Chondrocyte (in vitro differentiated cells): ENCODE measurements at regions not wholly inside any gene's neighbourhood (a gene's known extent, or its start where the extent isn't known, plus 50 kb on each side); places are given as distances from the start of the nearest gene placed in this dataset.

Experiments used
- DNase-seq: peaks from one replicate; pipeline ENCODE4 v3.0.0; 2021; ENCODE audit warnings: mixed read lengths, low spot score
- H3K27ac Mint-ChIP-seq: one replicate; pipeline ENCODE4 v1.8.0; 2021; ENCODE audit warnings: mild to moderate bottlenecking, moderate library complexity, mixed read lengths; ENCODE audit not compliant: unreplicated experiment
- H3K27me3 Mint-ChIP-seq: 2 replicates; pipeline ENCODE4 v1.8.0; 2021; ENCODE audit warnings: low read depth, mixed read lengths
- H3K36me3 Mint-ChIP-seq: 2 replicates; pipeline ENCODE4 v1.8.0; 2021; ENCODE audit warnings: low read depth, mixed read lengths
- H3K4me1 Mint-ChIP-seq: 2 replicates; pipeline ENCODE4 v1.8.0; 2021; ENCODE audit warnings: low read depth, mild to moderate bottlenecking, mixed read lengths
- H3K4me3 Mint-ChIP-seq: one replicate; pipeline ENCODE4 v1.8.0; 2021; ENCODE audit warnings: mild to moderate bottlenecking, moderate library complexity, mixed read lengths; ENCODE audit not compliant: unreplicated experiment
- H3K9me3 Mint-ChIP-seq: 2 replicates; pipeline ENCODE4 v1.8.0; 2021; ENCODE audit warnings: low read depth, mixed read lengths
- TF ChIP-seq, protein P1 (sequence below): fragments of 200-600 bp; sonication (generic); IDR thresholded peaks from 2 replicates; pipeline ENCODE4 v1.5.0; 2021; ENCODE audit warnings: antibody characterized with exemption, mild to moderate bottlenecking, moderate library complexity

DNA sequence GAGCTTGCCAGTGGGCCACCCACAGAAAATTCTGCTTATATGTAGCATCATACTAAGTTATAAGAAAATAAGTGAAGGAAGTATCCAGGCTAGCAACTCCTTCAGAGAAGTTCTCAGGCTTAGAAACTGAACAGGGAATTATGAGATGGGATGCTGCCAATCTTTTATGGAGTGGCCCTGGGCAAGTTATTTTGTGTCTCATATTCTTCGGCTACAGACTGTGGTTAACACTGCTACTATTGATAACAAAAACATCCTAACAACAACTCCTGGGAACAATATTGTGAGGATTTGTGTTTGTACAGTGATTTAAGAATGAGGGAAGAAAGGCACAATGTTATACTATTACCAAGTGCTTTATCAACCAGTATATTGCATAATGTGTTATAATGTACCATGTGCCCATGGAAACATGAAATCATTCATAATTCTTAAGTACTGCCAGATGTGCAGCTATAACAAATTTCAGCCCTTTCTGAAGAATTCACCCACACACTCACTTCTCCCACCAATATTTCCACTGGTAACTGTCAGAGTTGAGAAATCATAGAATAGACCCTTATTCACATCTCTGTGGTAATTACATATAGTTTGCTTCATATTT is 113.3 kb upstream of the SOX5 start:
- Mint-ChIP-seq H3K36me3 (peaks cover 1% of the 10 kb centered on the region), H3K27ac (no peak overlapping the region), H3K4me3 (no peak overlapping the region), H3K4me1 (peaks cover 25% of the 10 kb centered on the region), H3K9me3 (no peaks in the 10 kb centered on the region), H3K27me3 (no peaks in the 10 kb centered on the region)
- TF ChIP-seq, protein P1, sequence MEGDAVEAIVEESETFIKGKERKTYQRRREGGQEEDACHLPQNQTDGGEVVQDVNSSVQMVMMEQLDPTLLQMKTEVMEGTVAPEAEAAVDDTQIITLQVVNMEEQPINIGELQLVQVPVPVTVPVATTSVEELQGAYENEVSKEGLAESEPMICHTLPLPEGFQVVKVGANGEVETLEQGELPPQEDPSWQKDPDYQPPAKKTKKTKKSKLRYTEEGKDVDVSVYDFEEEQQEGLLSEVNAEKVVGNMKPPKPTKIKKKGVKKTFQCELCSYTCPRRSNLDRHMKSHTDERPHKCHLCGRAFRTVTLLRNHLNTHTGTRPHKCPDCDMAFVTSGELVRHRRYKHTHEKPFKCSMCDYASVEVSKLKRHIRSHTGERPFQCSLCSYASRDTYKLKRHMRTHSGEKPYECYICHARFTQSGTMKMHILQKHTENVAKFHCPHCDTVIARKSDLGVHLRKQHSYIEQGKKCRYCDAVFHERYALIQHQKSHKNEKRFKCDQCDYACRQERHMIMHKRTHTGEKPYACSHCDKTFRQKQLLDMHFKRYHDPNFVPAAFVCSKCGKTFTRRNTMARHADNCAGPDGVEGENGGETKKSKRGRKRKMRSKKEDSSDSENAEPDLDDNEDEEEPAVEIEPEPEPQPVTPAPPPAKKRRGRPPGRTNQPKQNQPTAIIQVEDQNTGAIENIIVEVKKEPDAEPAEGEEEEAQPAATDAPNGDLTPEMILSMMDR: no peak
- no peak for DNase-seq

DNA sequence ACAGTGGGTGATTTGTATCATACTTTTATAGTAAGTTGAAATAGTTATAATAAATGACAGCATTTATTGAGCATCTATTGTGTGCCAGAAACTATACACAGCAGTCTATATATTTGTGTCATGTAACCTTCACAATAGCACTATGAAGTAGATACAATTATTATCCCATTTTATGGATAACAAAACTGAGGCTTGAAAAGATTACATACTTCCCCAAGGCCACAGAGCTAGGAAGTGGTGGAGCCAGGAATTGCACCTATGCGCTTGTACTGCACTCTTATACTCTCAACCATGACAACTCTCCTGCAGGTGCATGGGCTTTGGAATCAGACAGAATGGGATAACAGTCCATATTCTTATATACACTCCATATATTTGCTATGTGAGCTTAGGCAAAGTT is 110.6 kb upstream of the SOX5 start:
- TF ChIP-seq, protein P1: no peak
- H3K27ac Mint-ChIP-seq: no peak overlapping the region
- no peak for DNase-seq
- H3K9me3 Mint-ChIP-seq: no peaks in the 10 kb centered on the region
- no peaks in the 10 kb centered on the region for H3K27me3 Mint-ChIP-seq
- H3K4me1 Mint-ChIP-seq: peaks cover 13% of the 10 kb centered on the region
- H3K36me3 Mint-ChIP-seq: no peaks in the 10 kb centered on the region
- H3K4me3 Mint-ChIP-seq: no peak overlapping the region

GRCh38 chr12:24057920-24058476 is 108.5 kb upstream of the SOX5 start:
- H3K4me3 Mint-ChIP-seq: no peak overlapping the region
- no peak for DNase-seq
- no peak overlapping the region for H3K27ac Mint-ChIP-seq
- H3K27me3 Mint-ChIP-seq: no peaks in the 10 kb centered on the region
- no peaks in the 10 kb centered on the region for H3K36me3 Mint-ChIP-seq
- TF ChIP-seq, protein P1: no peak
- no peaks in the 10 kb centered on the region for H3K9me3 Mint-ChIP-seq
- H3K4me1 Mint-ChIP-seq: peaks cover 23% of the 10 kb centered on the region

DNA sequence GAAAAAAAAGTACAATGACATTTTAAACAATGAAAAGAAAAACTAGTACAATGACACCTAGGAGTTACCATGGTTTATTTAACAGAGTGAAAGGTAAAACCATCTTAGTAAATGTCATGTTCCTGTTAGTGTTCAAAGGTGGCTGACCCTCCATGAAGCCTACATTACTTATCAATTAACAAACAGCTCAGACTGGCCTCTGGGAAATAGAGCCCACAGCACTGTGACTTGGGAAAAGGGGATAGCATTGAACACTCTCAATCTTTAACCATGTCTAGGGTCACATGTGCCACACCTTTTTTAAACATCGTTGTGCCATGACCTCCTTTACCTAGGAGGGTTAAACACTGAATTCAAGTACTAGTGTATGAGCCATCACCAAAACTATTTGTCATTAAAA is 106.3 kb upstream of the SOX5 start:
- peaks cover 14% of the 10 kb centered on the region for H3K4me1 Mint-ChIP-seq
- H3K27me3 Mint-ChIP-seq: no peaks in the 10 kb centered on the region
- no peak overlapping the region for H3K4me3 Mint-ChIP-seq

GRCh38 chr12:24054416-24054815 is 104.9 kb upstream of the SOX5 start:
- TF ChIP-seq, protein P1: no peak
- H3K4me3 Mint-ChIP-seq: no peak overlapping the region
- no peak overlapping the region for H3K27ac Mint-ChIP-seq
- no peaks in the 10 kb centered on the region for H3K9me3 Mint-ChIP-seq
- H3K36me3 Mint-ChIP-seq: no peaks in the 10 kb centered on the region
- peaks cover 14% of the 10 kb centered on the region for H3K4me1 Mint-ChIP-seq
- no peaks in the 10 kb centered on the region for H3K27me3 Mint-ChIP-seq
- no peak for DNase-seq

More for the DNA sequence above, 106.3 kb upstream of the SOX5 start:
- no peaks in the 10 kb centered on the region for H3K36me3 Mint-ChIP-seq
- H3K27ac Mint-ChIP-seq: no peak overlapping the region
- TF ChIP-seq, protein P1: no peak
- H3K9me3 Mint-ChIP-seq: no peaks in the 10 kb centered on the region
- no peak for DNase-seq
